ENCODE measurements at regions not wholly inside any gene's neighbourhood (a gene's known extent, or its start where the extent isn't known, plus 50 kb on each side); places are given as distances from the start of the nearest gene placed in this dataset.
A peak's percentile ranks its signal among the peaks of the same experiment; 100 is the strongest.

- Histone ChIP-seq H3K27ac (no peak overlapping the region), H3K4me1 (no peaks in the 10 kb centered on the region), H3K27me3 (no peaks in the 10 kb centered on the region), H3K4me3 (no peak overlapping the region), H3K9me3 (no peaks in the 10 kb centered on the region), H3K36me3 (no peaks in the 10 kb centered on the region)
- intact Hi-C loops (cut with DNase I; ENCODE audit: low total_unique reads) = no loop called here
- DNase-seq = no peak
- no peak for TF ChIP-seq EP300 (IDR thresholded peaks at IDR 0.05)
- 44 to 100% (median 94%) methylated on average over 1 of the region's 1 CpG for WGBS, 5 donors
Observed at GRCh38 chr2:204176306-204176705, 239.7 kb downstream of the ICOS start.

GRCh38 chr2:204177251-204177976 lies 240.9 kb downstream of the ICOS start:
- TF ChIP-seq POLR2AphosphoS5 (IDR thresholded peaks at IDR 0.05) = no peak
- TF ChIP-seq EP300 (IDR thresholded peaks at IDR 0.05) = no peak
- no peak for TF ChIP-seq CTCF (IDR thresholded peaks at IDR 0.05)
- no peak for TF ChIP-seq POLR2A (IDR thresholded peaks at IDR 0.05)
- no peak for DNase-seq
- H3K36me3 ChIP-seq = no peaks in the 10 kb centered on the region
- H3K4me1 ChIP-seq = no peaks in the 10 kb centered on the region
- no peaks in the 10 kb centered on the region for H3K27me3 ChIP-seq
- H3K4me3 ChIP-seq = no peak overlapping the region
- 64 to 82% (median 79%) methylated on average over 4 of the region's 4 CpGs for WGBS, 5 donors
- no peaks in the 10 kb centered on the region for H3K9me3 ChIP-seq
- intact Hi-C loops (cut with DNase I; ENCODE audit: low total_unique reads) = no loop called here
- no peak overlapping the region for H3K27ac ChIP-seq

- WGBS, 5 donors = 41 to 54% (median 46%) methylated on average over 3 of the region's 3 CpGs
- Histone ChIP-seq H3K27me3 (no peaks in the 10 kb centered on the region), H3K9me3 (no peaks in the 10 kb centered on the region), H3K36me3 (no peaks in the 10 kb centered on the region), H3K4me3 (no peak overlapping the region), H3K4me1 (no peaks in the 10 kb centered on the region), H3K27ac (no peak overlapping the region)
- intact Hi-C loops (cut with DNase I; ENCODE audit: low total_unique reads) = no loop called here
- peak; percentile 52 to 56 for DNase-seq
- TF ChIP-seq POLR2A (IDR thresholded peaks at IDR 0.05) (no peak), POLR2AphosphoS5 (IDR thresholded peaks at IDR 0.05) (no peak), EP300 (IDR thresholded peaks at IDR 0.05) (no peak), CTCF (IDR thresholded peaks at IDR 0.05) (peak in 4 of 7 experiments; percentile 40 to 65 (median 57))
Observed at GRCh38 chr2:204177977-204178522, 241.5 kb downstream of the ICOS start.

- peak in 1 of 2 donors; percentile 13 for DNase-seq
- H3K4me3 ChIP-seq = no peak overlapping the region
- H3K4me1 ChIP-seq = peaks cover 0 to 9% (median 2%) of the 10 kb centered on the region in 4 donors
- no peak overlapping the region for H3K27ac ChIP-seq
- TF ChIP-seq CTCF (IDR thresholded peaks at IDR 0.05) (no peak), POLR2A (IDR thresholded peaks at IDR 0.05) (no peak), POLR2AphosphoS5 (IDR thresholded peaks at IDR 0.05) (no peak), EP300 (IDR thresholded peaks at IDR 0.05) (no peak)
- intact Hi-C loops (cut with DNase I; ENCODE audit: low total_unique reads) = no loop called here
- H3K27me3 ChIP-seq = no peaks in the 10 kb centered on the region
- 59 to 89% (median 79%) methylated on average over 1 of the region's 1 CpG for WGBS, 5 donors
- no peaks in the 10 kb centered on the region for H3K9me3 ChIP-seq
- H3K36me3 ChIP-seq = no peaks in the 10 kb centered on the region
Observed at GRCh38 chr2:204180649-204181048, 244.1 kb downstream of the ICOS start.

GRCh38 chr2:204183608-204184007 lies 247.0 kb downstream of the ICOS start:
- no peaks in the 10 kb centered on the region for H3K36me3 ChIP-seq
- peaks cover 0 to 17% (median 6%) of the 10 kb centered on the region in 4 donors for H3K4me1 ChIP-seq
- intact Hi-C loops (cut with DNase I; ENCODE audit: low total_unique reads) = no loop called here
- peak in 1 of 2 donors; percentile 28 for DNase-seq
- H3K27me3 ChIP-seq = no peaks in the 10 kb centered on the region
- no peak overlapping the region for H3K27ac ChIP-seq
- WGBS, 5 donors = 23 to 52% (median 32%) methylated on average over 4 of the region's 4 CpGs
- H3K9me3 ChIP-seq = no peaks in the 10 kb centered on the region
- no peak overlapping the region for H3K4me3 ChIP-seq
- no peak for TF ChIP-seq POLR2A (IDR thresholded peaks at IDR 0.05)
- no peak for TF ChIP-seq CTCF (IDR thresholded peaks at IDR 0.05)
- no peak for TF ChIP-seq EP300 (IDR thresholded peaks at IDR 0.05)
- no peak for TF ChIP-seq POLR2AphosphoS5 (IDR thresholded peaks at IDR 0.05)

Measured in stomach (tissue), 8 donors.